OCI-LY3 (cell line): ENCODE measurements at regions not wholly inside any gene's neighbourhood (a gene's known extent, or its start where the extent isn't known, plus 50 kb on each side); places are given as distances from the start of the nearest gene placed in this dataset.

Experiments used
- H2AFZ ChIP-seq: fragments of 200-600, 300-600 bp; shearing (Covaris generic); 2 replicates; pipeline ENCODE4 v1.6.0; 2014; ENCODE audit warnings: antibody characterized with exemption, low read depth, low read length
- H3K27ac ChIP-seq: fragments of 200-600, 300-600 bp; sonication (generic); 2 replicates; pipeline ENCODE4 v1.5.1; 2014; ENCODE audit warnings: mild to moderate bottlenecking, low read length, moderate library complexity, mixed read lengths
- H3K27me3 ChIP-seq: fragments of 200-600, 300-600 bp; sonication (generic); 2 replicates; pipeline ENCODE4 v1.6.1; 2014; ENCODE audit warnings: low read depth, low read length, mixed read lengths
- H3K36me3 ChIP-seq: fragments of 200-600, 300-600 bp; sonication (generic); replicated peaks from 2 replicates; pipeline ENCODE3; 2014; ENCODE audit warnings: low read depth, low read length, mixed read lengths
- H3K4me1 ChIP-seq: fragments of 300-600, 200-600 bp; sonication (generic); 2 replicates; pipeline ENCODE4 v1.6.1; 2014; ENCODE audit warnings: low read length, mixed read lengths
- H3K4me2 ChIP-seq: fragments of 200-600, 300-600 bp; sonication (generic); 2 replicates; pipeline ENCODE4 v1.6.1; 2014; ENCODE audit warnings: low read length, mixed read lengths
- H3K4me3 ChIP-seq: fragments of 300-600, 200-600 bp; sonication (generic); 2 replicates; pipeline ENCODE4 v1.5.1; 2014; ENCODE audit warnings: antibody characterized with exemption, mild to moderate bottlenecking, low read length, moderate library complexity
- H3K79me2 ChIP-seq: fragments of 300-600, 200-600 bp; shearing (Covaris generic); 2 replicates; pipeline ENCODE4 v1.6.1; 2014; ENCODE audit warnings: mild to moderate bottlenecking, low read length, mixed read lengths
- H3K9ac ChIP-seq: fragments of 300-600, 200-600 bp; shearing (Covaris generic); 2 replicates; pipeline ENCODE4 v1.6.0; 2014; ENCODE audit warnings: mild to moderate bottlenecking, low read length, moderate library complexity
- H3K9me3 ChIP-seq: fragments of 200-600, 300-600 bp; shearing (Covaris generic); 2 replicates; pipeline ENCODE4 v1.6.1; 2014; ENCODE audit warnings: low read length, mixed read lengths; ENCODE audit not compliant: insufficient read depth
- H4K20me1 ChIP-seq: fragments of 200-600, 300-600 bp; sonication (generic); 2 replicates; pipeline ENCODE4 v1.6.1; 2016; ENCODE audit warnings: low read length, mixed read lengths; ENCODE audit not compliant: insufficient read depth
- EZH2phosphoT487 ChIP-seq: fragments of 200-600 bp; shearing (Covaris generic); IDR thresholded peaks from 2 replicates; pipeline ENCODE4 v1.6.1; 2018; ENCODE audit warnings: antibody characterized with exemption, mixed run types, low read depth
- TF ChIP-seq, protein P1 (sequence below): fragments of 200-600, 300-600 bp; sonication (generic); IDR thresholded peaks from 2 replicates; pipeline ENCODE4 v1.5.1; 2014; ENCODE audit warnings: antibody characterized with exemption, low read length, low read depth

DNA sequence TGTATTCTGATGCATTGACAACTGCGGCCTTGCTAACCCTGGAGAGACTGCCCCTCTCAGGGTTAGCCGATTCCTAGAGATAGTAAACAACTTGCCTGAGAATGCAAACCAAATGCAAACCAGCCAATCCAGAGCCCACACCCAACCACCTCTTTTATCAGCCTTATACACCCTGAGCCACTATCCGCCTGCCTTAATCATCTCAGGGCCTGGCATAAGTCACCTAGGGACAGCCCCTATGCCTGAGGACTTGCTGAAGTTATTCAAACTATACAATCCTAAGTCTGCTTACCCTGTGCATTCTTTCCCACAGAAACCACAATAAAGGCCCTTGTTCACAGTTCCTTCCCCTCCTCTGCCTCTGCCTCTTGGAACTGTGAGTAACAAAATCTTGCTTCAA, 177.2 kb downstream of the KCNA5 start:
- H3K27me3 ChIP-seq: peaks cover 45% of the 10 kb centered on the region
- H3K4me3 ChIP-seq: no peak overlapping the region

DNA sequence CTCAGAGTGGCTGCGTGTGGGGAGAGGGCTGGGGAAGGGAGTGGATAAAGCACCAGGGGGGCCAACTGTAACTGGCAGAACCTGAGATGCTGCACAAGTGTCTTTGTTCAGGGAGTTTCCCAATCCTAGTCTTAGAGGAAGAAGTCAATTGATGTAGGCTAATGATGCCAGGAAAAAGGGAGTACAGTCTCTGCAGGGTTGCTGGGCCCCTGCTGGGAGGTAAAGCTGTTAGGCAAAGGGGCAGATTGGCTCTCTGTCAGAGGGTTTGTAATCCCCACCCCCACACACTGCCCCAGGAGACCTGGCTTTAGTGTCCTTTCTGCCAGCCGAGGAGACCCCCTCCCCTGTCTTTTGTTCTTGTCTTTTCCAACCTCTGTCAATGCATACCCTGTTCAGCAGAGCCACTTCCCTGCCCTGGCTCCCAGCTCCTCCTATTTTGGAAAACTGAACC, 178.4 kb downstream of the KCNA5 start:
- H3K79me2 ChIP-seq: no peaks in the 10 kb centered on the region
- no peaks in the 10 kb centered on the region for H3K36me3 ChIP-seq
- H4K20me1 ChIP-seq: no peaks in the 10 kb centered on the region
- no peaks in the 10 kb centered on the region for H3K9me3 ChIP-seq
- H3K27ac ChIP-seq: no peak overlapping the region
- TF ChIP-seq, protein P1, sequence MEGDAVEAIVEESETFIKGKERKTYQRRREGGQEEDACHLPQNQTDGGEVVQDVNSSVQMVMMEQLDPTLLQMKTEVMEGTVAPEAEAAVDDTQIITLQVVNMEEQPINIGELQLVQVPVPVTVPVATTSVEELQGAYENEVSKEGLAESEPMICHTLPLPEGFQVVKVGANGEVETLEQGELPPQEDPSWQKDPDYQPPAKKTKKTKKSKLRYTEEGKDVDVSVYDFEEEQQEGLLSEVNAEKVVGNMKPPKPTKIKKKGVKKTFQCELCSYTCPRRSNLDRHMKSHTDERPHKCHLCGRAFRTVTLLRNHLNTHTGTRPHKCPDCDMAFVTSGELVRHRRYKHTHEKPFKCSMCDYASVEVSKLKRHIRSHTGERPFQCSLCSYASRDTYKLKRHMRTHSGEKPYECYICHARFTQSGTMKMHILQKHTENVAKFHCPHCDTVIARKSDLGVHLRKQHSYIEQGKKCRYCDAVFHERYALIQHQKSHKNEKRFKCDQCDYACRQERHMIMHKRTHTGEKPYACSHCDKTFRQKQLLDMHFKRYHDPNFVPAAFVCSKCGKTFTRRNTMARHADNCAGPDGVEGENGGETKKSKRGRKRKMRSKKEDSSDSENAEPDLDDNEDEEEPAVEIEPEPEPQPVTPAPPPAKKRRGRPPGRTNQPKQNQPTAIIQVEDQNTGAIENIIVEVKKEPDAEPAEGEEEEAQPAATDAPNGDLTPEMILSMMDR: no peak
- no peak for TF ChIP-seq EZH2phosphoT487
- no peaks in the 10 kb centered on the region for H3K4me1 ChIP-seq
- no peak overlapping the region for H3K4me3 ChIP-seq
- H2AFZ ChIP-seq: no peak overlapping the region
- H3K27me3 ChIP-seq: peaks cover 33% of the 10 kb centered on the region
- no peak overlapping the region for H3K9ac ChIP-seq
- H3K4me2 ChIP-seq: no peak overlapping the region

More for the DNA sequence above, 177.2 kb downstream of the KCNA5 start:
- Histone ChIP-seq H4K20me1 (no peaks in the 10 kb centered on the region), H3K9me3 (no peaks in the 10 kb centered on the region), H3K9ac (no peak overlapping the region), H3K27ac (no peak overlapping the region), H3K4me1 (no peaks in the 10 kb centered on the region), H2AFZ (no peak overlapping the region), H3K79me2 (no peaks in the 10 kb centered on the region), H3K36me3 (no peaks in the 10 kb centered on the region), H3K4me2 (no peak overlapping the region)
- TF ChIP-seq EZH2phosphoT487: no peak
- TF ChIP-seq, protein P1: no peak

DNA sequence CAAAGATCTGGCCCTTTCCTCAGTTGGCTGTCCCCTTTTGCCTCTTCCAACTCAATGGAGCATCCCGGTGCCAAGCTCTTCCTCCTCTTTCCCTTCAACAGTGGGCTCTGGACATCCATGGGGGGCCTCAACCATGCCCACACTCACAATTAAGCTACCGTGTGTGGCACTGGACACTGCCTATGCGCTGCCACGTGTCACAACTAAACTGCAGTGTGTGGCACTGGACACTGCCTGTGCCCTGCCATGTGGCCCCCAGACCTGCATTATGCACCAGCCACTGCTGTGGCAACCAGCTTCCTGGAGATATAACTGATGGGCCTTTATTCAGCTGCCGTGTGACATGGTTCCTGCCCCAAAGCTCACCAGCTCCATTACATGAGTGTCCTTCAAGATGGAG, 179.1 kb downstream of the KCNA5 start:
- Histone ChIP-seq H3K9me3 (no peaks in the 10 kb centered on the region), H3K4me3 (no peak overlapping the region), H3K4me1 (no peaks in the 10 kb centered on the region), H3K79me2 (no peaks in the 10 kb centered on the region), H3K36me3 (no peaks in the 10 kb centered on the region), H3K9ac (no peak overlapping the region), H3K4me2 (no peak overlapping the region), H4K20me1 (no peaks in the 10 kb centered on the region), H3K27ac (no peak overlapping the region), H3K27me3 (peaks cover 26% of the 10 kb centered on the region), H2AFZ (no peak overlapping the region)
- no peak for TF ChIP-seq EZH2phosphoT487
- TF ChIP-seq, protein P1: no peak

DNA sequence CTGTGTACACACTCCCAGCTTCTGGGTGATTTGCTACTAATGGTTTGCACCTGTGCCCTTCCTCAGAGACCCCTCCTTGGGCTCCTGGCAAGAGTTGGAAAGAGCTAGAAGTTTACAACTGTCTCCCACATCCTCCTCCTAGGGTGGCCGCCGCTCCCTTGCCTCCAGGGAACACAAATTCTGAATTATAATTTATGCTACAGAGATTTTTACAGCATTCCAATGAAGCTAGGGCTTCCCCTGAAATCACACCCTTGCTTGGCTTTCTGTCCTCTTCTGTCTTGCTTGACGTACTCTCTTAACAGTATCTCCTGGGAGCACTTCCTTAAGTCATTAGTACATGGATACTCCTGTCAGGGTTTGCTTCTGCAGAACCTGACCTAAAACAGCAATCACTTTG, 180.2 kb downstream of the KCNA5 start:
- H4K20me1 ChIP-seq: no peaks in the 10 kb centered on the region
- H3K79me2 ChIP-seq: no peaks in the 10 kb centered on the region
- no peak overlapping the region for H3K4me3 ChIP-seq
- peaks cover 17% of the 10 kb centered on the region for H3K27me3 ChIP-seq
- H3K4me1 ChIP-seq: no peaks in the 10 kb centered on the region
- no peak for TF ChIP-seq EZH2phosphoT487
- TF ChIP-seq, protein P1: no peak
- no peak overlapping the region for H2AFZ ChIP-seq
- no peaks in the 10 kb centered on the region for H3K36me3 ChIP-seq
- no peak overlapping the region for H3K9ac ChIP-seq
- H3K4me2 ChIP-seq: no peak overlapping the region
- H3K27ac ChIP-seq: no peak overlapping the region
- no peaks in the 10 kb centered on the region for H3K9me3 ChIP-seq
